Osteocyte (in vitro differentiated cells): ENCODE measurements at regions not wholly inside any gene's neighbourhood (a gene's known extent, or its start where the extent isn't known, plus 50 kb on each side); places are given as distances from the start of the nearest gene placed in this dataset.

Experiments
- DNase-seq: peaks from one replicate; pipeline ENCODE4 v3.0.0; 2021; ENCODE audit warnings: mixed read lengths; ENCODE audit not compliant: unreplicated experiment; ENCODE audit errors: extremely low spot score
- H3K27ac Mint-ChIP-seq: one replicate; pipeline ENCODE4 v1.8.0; 2021; ENCODE audit warnings: mild to moderate bottlenecking, mixed read lengths; ENCODE audit not compliant: unreplicated experiment
- H3K27me3 Mint-ChIP-seq: one replicate; pipeline ENCODE4 v1.8.0; 2021; ENCODE audit warnings: mixed read lengths; ENCODE audit not compliant: unreplicated experiment
- H3K36me3 Mint-ChIP-seq: one replicate; pipeline ENCODE4 v1.8.0; 2021; ENCODE audit warnings: mixed read lengths; ENCODE audit not compliant: unreplicated experiment
- H3K4me1 Mint-ChIP-seq: one replicate; pipeline ENCODE4 v1.8.0; 2021; ENCODE audit warnings: mixed read lengths; ENCODE audit not compliant: unreplicated experiment
- H3K4me3 Mint-ChIP-seq: one replicate; pipeline ENCODE4 v1.8.0; 2021; ENCODE audit warnings: mild to moderate bottlenecking, moderate library complexity, mixed read lengths; ENCODE audit not compliant: unreplicated experiment
- H3K9me3 Mint-ChIP-seq: one replicate; pipeline ENCODE4 v1.8.0; 2021; ENCODE audit warnings: mixed read lengths; ENCODE audit not compliant: unreplicated experiment
- CTCF ChIP-seq: fragments of 200-600 bp; sonication (generic); IDR thresholded peaks from 2 replicates; pipeline ENCODE4 v1.5.0; 2021; ENCODE audit warnings: antibody characterized with exemption, mild to moderate bottlenecking, moderate library complexity

GRCh38 chr7:26497801-26498596 lies 206.3 kb downstream of the SNX10 start:
- DNase-seq: no peak
- Mint-ChIP-seq H3K27me3 (peaks cover 5% of the 10 kb centered on the region), H3K4me3 (no peak overlapping the region), H3K36me3 (no peaks in the 10 kb centered on the region), H3K27ac (no peak overlapping the region), H3K9me3 (no peaks in the 10 kb centered on the region), H3K4me1 (no peaks in the 10 kb centered on the region)
- no peak for TF ChIP-seq CTCF

- Mint-ChIP-seq H3K9me3 (no peaks in the 10 kb centered on the region), H3K27ac (no peak overlapping the region), H3K4me3 (no peak overlapping the region), H3K36me3 (no peaks in the 10 kb centered on the region), H3K27me3 (peaks cover 5% of the 10 kb centered on the region), H3K4me1 (no peaks in the 10 kb centered on the region)
- DNase-seq: peak; percentile 57
- TF ChIP-seq CTCF: no peak
These were observed 207.7 kb downstream of the SNX10 start for GRCh38 chr7:26499315-26499897.

- TF ChIP-seq CTCF: peak; percentile 34
- H3K27me3 Mint-ChIP-seq: peaks cover 5% of the 10 kb centered on the region
- no peaks in the 10 kb centered on the region for H3K9me3 Mint-ChIP-seq
- H3K27ac Mint-ChIP-seq: no peak overlapping the region
- no peak for DNase-seq
- no peaks in the 10 kb centered on the region for H3K36me3 Mint-ChIP-seq
- H3K4me1 Mint-ChIP-seq: no peaks in the 10 kb centered on the region
- H3K4me3 Mint-ChIP-seq: no peak overlapping the region
These were observed 209.2 kb downstream of the SNX10 start for GRCh38 chr7:26500749-26501352.

- H3K4me1 Mint-ChIP-seq: no peaks in the 10 kb centered on the region
- H3K27ac Mint-ChIP-seq: no peak overlapping the region
- DNase-seq: no peak
- no peak overlapping the region for H3K4me3 Mint-ChIP-seq
- TF ChIP-seq CTCF: no peak
- no peaks in the 10 kb centered on the region for H3K9me3 Mint-ChIP-seq
- H3K27me3 Mint-ChIP-seq: peaks cover 2% of the 10 kb centered on the region
- H3K36me3 Mint-ChIP-seq: no peaks in the 10 kb centered on the region
These were observed 212.9 kb downstream of the SNX10 start for GRCh38 chr7:26504411-26505120.

GRCh38 chr7:26506196-26506595 lies 214.5 kb downstream of the SNX10 start:
- Mint-ChIP-seq H3K4me3 (no peak overlapping the region), H3K36me3 (no peaks in the 10 kb centered on the region), H3K4me1 (no peaks in the 10 kb centered on the region), H3K27me3 (peaks cover 1% of the 10 kb centered on the region), H3K9me3 (no peaks in the 10 kb centered on the region), H3K27ac (no peak overlapping the region)
- no peak for DNase-seq
- TF ChIP-seq CTCF: no peak
